Cardiac fibroblast (primary cell): ENCODE measurements at regions not wholly inside any gene's neighbourhood (a gene's known extent, or its start where the extent isn't known, plus 50 kb on each side); places are given as distances from the start of the nearest gene placed in this dataset.

Experiments
- DNase-seq, 2 donors: peaks; one replicate each; pipeline versions ENCODE4 v3.0.0 to v3.0.0-alpha.2; 2010; ENCODE audit warnings: low read depth in 2 of 2
- H3K4me3 ChIP-seq, 2 donors: replicated peaks in 1 of 2; 1 replicate in 1 of 2; 2 replicates in 1 of 2; pipeline ENCODE4 v1.5.1; 2011; ENCODE audit warnings: low read depth in 2 of 2, low read length in 2 of 2, mild to moderate bottlenecking in 2 of 2, moderate library complexity in 1 of 2
- TF ChIP-seq, protein P1 (sequence below): IDR thresholded peaks from one replicate; pipeline ENCODE4 v1.5.1; 2011; ENCODE audit warnings: low read depth, mild to moderate bottlenecking, low read length, inconsistent platforms

DNA sequence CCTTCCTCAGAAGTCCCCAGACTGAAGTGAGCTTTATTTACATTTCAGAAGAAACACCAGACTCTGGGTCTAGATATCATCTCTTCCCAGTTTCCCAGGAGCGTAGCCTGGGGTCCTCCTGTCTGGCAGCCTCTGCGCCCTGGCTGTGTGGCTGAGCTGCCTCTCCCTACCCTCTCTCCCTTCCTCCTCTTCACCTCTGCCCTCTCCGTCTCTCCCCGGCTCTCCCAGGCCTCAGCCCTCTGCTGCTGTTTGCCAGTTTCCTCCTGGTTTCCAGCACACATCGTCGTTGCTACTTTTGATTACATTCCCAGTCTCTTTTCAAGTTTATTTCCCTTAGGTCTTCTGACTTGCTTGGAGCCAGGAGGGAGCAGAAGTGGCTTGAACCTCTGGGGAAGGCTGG is 91.1 kb upstream of the DISP3 start:
- TF ChIP-seq, protein P1, sequence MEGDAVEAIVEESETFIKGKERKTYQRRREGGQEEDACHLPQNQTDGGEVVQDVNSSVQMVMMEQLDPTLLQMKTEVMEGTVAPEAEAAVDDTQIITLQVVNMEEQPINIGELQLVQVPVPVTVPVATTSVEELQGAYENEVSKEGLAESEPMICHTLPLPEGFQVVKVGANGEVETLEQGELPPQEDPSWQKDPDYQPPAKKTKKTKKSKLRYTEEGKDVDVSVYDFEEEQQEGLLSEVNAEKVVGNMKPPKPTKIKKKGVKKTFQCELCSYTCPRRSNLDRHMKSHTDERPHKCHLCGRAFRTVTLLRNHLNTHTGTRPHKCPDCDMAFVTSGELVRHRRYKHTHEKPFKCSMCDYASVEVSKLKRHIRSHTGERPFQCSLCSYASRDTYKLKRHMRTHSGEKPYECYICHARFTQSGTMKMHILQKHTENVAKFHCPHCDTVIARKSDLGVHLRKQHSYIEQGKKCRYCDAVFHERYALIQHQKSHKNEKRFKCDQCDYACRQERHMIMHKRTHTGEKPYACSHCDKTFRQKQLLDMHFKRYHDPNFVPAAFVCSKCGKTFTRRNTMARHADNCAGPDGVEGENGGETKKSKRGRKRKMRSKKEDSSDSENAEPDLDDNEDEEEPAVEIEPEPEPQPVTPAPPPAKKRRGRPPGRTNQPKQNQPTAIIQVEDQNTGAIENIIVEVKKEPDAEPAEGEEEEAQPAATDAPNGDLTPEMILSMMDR: no peak
- H3K4me3 ChIP-seq: no peak overlapping the region
- no peak for DNase-seq

DNA sequence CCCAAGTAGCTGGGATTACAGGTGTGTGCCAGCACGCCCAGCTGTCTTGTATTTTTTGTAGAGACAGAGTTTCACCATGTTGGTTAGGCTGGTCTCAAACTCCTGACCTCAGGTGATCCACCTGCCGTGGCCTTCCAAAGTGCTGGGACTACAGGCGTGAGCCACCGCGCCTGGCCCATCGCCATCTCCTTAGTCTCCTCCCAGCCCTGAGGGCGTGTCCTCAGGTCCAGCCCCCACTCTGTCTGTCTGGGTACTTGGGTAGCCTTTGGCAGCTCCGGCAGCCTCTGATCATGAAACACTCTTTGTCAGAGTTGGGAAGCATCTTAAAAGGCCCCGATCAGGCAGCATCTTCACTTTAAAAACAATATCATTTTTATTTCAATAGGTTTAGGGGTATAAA is 90.3 kb upstream of the DISP3 start:
- no peak for DNase-seq
- TF ChIP-seq, protein P1: no peak
- no peak overlapping the region for H3K4me3 ChIP-seq

DNA sequence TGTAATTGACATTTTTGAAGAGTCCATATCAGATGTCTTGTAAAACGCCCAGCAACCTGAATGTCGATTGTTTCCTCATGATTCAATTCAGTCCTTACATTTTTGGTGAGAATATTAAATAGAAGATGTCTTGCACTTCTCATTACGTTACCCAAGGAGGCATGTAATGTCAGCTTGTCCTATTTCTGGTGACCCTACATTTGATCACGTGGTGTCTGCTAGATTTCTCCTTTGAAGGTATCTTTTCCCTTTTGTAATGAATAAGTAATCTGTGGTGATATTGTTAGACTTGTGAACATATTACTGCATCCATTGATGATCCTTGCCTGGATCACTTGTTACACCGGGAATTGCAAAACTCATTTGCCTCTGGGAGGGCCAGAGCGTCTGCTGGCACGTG is 87.6 kb upstream of the DISP3 start:
- TF ChIP-seq, protein P1: no peak
- DNase-seq: no peak
- no peak overlapping the region for H3K4me3 ChIP-seq

DNA sequence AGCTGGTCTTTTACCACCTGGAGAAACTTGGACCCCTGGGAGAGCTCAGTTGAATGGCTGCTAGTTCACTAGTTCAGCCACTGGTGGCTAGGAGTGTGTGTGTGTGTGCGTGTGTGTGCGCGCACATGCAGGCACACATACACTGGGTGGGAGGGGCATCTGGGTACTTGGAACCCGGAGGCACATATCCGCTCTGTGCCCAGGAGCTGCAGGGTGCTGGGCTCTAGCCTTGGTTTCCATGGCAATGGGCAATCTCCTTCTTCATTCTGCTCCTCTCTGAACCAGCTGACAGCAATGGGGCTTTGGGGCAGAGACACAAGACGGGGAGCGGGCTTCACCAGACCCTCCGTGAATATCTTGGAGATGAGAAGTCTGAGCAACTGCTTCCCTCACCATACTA is 87.1 kb upstream of the DISP3 start:
- TF ChIP-seq, protein P1: no peak
- no peak for DNase-seq
- no peak overlapping the region for H3K4me3 ChIP-seq

DNA sequence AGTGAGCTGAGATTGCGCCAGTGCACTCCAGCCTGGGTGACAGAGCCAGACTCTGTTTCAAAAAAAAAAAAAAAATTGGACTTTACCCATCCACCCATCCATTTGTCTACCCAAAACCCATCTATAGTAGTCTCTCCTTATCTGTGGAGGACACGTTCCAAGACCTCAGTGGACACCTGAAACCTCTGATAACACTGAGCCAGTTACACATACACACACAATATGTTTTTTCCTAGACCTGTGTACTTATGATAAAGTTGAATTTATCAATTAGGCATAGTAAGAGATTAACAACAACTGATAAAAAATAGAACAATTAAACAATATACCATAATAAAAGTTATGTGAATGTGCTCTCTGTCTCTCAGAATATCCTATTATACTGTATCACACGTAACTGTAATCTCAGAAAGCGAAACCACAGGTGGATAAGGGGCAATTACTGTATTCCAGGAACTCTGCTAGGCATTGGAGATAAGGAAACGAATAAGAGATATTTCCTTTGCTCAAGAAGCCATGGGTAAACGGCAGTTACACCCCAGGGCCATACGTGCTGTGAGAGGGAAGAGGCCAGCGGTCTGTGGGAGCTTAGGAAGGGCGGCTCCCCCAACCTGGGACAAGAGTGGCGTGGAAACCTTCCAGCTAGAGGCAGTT is 84.2 kb upstream of the DISP3 start:
- no peak for DNase-seq
- H3K4me3 ChIP-seq: no peak overlapping the region
- TF ChIP-seq, protein P1: no peak

DNA sequence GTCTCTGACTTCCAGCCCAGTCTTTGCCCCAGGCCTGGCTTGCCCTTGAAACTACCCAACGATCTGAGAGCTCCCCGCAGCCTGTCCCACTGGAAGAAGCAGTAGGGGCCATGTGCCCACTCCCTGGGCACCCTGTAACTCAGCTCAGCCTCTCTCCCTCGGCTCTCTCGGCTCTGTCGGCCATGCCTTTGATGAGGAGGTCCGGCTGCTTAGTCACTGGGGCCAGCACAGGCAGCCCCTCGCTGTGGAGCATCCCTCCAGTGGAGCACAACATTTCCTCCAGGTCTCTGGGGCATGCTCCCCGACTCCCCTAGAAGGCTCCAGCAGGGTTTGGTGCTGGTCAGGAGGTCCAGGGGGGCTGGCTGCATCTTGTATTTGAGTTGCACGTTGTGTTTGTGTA is 83.3 kb upstream of the DISP3 start:
- TF ChIP-seq, protein P1: no peak
- no peak overlapping the region for H3K4me3 ChIP-seq
- no peak for DNase-seq
